Epithelial cell of prostate (primary cell): ENCODE measurements at regions not wholly inside any gene's neighbourhood (a gene's known extent, or its start where the extent isn't known, plus 50 kb on each side); places are given as distances from the start of the nearest gene placed in this dataset.
A peak's percentile ranks its signal among the peaks of the same experiment; 100 is the strongest.
"Not testable (repeated sequence)": the region's sequence is repeated elsewhere in the genome, so short reads cannot be mapped to it uniquely, and the experiment has no call there.

Experiments
- DNase-seq: peaks from one replicate; pipeline ENCODE4 v3.0.0-alpha.2; 2011; ENCODE audit warnings: low read depth, low spot score
- H3K27ac ChIP-seq: fragments of 450-650 bp; 2 replicates; pipeline ENCODE4 v1.5.1; 2017; ENCODE audit warnings: mild to moderate bottlenecking

DNA sequence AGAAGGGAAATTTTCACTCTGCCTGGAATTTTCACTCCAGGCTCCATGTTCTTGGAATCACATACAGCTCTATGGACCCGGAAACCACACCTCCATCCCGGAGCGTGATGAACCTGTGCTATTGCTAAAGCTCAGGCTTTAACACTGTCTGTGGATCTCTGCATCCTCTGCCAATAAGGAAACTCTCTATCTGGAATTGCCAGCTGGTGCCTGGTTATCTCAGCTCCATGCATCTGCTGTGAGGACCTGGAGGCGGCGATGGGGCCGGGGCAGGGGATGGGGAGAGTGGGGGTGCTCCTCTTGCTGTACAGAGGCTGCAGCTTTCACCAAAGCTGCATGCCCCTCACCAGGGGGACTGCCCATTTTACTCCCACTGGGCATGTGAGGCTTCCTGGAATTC lies 754.0 kb upstream of the SOX11 start:
- no peak for DNase-seq
- no peak overlapping the region for H3K27ac ChIP-seq

GRCh38 chr2:4942441-4942840 lies 749.7 kb upstream of the SOX11 start:
- DNase-seq: no peak
- no peak overlapping the region for H3K27ac ChIP-seq

DNA sequence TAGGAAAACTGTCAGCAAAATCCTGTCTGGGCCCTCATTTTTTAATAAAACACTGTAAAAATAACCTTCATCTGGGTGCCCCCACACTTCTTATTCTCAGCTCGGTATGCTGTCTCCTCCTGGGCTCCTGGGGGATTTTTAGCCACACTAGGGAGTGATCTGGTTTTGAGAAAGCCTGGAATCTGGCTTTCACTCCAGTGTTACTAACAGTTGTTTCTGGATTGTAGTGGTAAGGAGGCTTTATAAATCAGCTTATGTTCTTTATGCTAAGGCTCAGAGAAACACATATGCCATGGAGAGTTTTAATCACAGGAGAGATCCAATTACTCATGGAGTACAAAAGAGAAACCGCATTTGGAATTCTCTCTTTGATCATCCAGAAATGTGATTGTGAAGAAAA lies 744.3 kb upstream of the SOX11 start:
- H3K27ac ChIP-seq: no peak overlapping the region
- DNase-seq: no peak

DNA sequence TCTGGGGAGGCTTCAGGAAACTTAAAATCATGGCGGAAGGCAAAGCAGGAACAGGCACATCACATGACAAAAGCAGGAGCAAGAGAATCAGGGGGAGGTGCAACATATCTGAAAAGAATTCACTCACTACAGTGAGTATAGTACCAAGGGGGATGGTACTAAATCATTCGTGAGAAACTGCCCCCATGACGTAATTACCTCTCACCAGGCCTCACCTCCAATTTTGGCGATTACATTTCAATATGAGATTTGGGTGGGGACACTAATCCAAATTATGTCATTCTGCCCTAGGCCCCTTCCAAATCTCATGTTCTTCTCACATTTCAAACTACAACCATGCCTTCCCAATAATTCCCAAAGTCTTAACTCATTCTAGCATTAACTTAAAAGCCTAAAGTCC lies 740.8 kb upstream of the SOX11 start:
- DNase-seq: no peak
- H3K27ac ChIP-seq: no peak overlapping the region

DNA sequence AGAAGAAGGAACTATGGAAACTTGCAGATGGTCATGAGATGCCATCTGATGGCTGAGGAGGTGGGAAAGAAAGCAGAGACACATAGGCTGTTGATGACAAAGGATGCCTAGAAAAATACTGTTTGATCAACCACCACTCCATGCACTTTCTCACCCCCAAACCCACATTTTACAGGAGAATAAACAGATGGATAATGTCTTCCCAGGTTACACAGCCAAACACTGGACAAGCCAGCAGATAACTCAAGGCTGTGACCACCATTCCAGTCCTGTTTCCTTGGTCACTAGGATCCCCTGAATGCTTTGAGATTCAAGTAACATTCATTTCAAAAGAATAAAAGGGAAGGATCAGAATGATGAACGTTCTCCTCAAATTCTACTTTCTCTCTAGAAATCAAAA lies 733.0 kb upstream of the SOX11 start:
- no peak overlapping the region for H3K27ac ChIP-seq
- no peak for DNase-seq

DNA sequence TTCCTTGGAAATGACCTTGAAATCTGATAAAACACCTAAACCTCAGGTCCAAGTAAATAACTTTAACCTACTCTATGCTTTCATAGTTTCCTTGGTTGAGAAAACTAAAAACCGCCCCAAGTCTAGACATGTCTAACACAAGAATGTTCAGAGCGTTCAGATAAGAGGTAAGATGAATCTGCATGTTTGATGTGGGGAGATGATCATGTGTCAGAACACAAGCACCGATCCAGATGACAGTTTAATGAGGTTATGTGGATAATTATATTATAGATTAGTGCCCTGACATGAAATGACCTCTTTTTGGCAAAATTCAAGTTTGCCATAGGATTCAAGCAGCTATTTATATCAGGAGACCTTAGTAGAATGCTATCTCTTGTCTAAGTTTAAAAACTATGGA lies 729.8 kb upstream of the SOX11 start:
- no peak overlapping the region for H3K27ac ChIP-seq
- peak; percentile 1 for DNase-seq

DNA sequence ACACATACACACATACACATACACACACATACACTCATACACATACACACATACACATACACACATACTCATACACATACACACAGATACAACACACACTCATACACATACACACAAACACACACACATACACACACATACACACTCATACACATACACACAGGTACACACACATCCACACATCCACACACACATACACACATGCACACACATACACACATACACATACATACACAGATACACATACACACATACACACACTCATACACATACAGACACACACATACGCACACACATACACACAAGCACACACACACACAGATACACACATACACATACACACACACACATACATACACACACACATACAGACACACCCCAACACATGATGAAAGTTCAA lies 729.1 kb upstream of the SOX11 start:
- no peak for DNase-seq
- no peak overlapping the region for H3K27ac ChIP-seq

DNA sequence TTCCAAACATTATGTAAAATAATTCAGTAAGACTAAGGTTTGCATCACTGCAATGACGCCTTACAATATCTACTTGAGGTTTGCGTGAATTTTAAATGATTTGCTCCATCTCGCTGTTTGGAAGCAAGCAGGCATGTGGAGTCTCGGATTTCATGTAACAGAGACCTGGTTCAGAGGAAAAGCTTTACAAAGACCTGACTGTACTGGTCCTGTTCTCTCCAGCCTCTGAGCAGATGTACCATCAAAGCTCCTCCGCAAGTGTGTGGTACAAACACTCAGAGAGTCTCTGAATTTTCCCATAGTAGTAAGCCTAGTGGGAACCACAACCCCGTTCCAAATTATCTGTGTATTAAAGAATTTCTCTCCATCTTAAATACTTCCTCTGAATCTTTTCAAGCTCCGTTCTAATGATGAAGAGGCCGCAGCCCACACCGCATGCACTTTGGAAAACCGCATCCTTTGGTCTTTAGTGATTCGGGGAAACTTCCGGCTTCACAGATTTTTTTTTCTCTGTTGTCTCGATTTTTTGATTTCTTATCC lies 728.1 kb upstream of the SOX11 start:
- no peak overlapping the region for H3K27ac ChIP-seq
- no peak for DNase-seq

DNA sequence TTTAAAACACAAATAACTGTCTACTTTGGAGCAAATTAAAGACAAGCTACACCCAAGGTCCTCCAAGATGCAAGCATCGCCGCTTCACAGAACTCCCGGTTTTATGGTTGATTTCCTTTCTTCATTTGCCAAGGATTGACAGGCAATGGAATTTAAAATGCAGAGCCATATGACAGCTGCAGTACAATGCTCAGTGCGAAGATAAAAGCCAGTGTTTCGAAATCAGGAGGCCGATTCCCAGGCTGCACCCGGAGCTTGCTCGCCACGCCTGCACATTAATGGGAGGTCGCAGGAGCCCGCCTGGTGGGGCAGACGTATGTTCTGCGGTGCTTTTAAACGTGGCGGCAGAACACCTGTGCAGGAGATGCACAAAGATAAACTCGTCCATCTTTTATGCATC lies 727.6 kb upstream of the SOX11 start:
- H3K27ac ChIP-seq: no peak overlapping the region
- DNase-seq: no peak

- DNase-seq: no peak
- H3K27ac ChIP-seq: no peak overlapping the region
Observed at GRCh38 chr2:4965556-4966320, 726.4 kb upstream of the SOX11 start.

DNA sequence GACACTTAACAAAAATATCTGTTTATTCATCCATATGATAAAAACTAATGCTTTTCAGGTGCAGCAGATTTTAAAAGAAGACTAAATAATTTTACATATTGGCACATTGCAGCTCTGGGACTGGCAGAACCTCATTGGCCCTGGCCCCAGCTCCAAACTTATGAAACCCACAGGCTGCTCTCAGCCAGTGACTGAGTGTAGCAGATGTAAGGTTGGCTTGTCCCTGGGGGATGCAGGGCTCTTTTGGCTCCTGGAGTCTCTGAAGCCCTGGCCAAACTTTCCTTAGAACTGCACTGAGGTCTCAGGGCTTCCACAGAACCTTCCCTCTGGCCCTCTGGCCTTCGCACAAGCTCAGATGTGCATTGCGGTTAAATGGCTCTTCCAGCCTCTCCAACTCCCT lies 725.0 kb upstream of the SOX11 start:
- no peak overlapping the region for H3K27ac ChIP-seq
- no peak for DNase-seq

DNA sequence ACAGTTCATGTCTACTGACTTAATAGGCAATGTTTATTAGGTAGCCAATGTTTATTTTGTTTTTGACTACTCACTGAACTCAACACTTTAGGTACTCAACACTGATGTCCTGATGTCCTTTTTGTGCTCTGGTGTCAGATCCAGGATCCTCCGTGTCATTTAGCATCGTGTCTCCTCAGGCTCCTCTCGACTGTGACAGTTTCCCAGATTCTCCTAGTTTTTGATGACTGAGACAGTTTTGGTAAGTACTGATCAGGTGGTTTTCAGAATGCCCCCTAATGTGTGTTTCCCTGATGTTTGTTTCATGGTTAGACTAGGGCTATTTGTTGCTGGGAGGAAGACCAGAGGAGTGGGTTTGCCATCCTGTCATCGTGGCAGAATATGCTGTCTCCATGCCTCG lies 719.7 kb upstream of the SOX11 start:
- DNase-seq: no peak

GRCh38 chr2:4973354-4973753 lies 718.8 kb upstream of the SOX11 start:
- H3K27ac ChIP-seq: no peak overlapping the region
- DNase-seq: no peak

More for the DNA sequence above, 719.7 kb upstream of the SOX11 start:
- no peak overlapping the region for H3K27ac ChIP-seq

- no peak for DNase-seq
- no peak overlapping the region for H3K27ac ChIP-seq
Observed at GRCh38 chr2:4973973-4974372, 718.2 kb upstream of the SOX11 start.

DNA sequence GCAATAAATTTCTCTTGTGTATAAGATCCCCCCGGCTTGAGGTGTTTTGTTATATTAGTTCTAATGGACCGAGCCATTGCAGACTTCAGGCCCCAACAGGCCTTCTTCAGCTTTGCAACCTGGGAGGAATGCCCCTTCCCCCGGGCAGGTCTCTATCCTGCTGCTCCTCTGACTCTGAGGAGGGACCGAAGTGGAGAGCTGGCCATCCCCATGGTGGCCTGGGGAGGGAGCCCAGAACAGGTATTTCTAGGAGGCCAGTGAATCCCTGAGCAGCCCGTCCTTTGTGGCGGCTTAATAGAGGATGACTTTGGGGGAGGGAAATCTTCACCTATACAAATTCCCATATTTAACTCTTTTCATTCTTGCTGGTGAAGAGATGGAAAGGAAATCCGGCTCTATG lies 715.8 kb upstream of the SOX11 start:
- no peak overlapping the region for H3K27ac ChIP-seq
- no peak for DNase-seq

DNA sequence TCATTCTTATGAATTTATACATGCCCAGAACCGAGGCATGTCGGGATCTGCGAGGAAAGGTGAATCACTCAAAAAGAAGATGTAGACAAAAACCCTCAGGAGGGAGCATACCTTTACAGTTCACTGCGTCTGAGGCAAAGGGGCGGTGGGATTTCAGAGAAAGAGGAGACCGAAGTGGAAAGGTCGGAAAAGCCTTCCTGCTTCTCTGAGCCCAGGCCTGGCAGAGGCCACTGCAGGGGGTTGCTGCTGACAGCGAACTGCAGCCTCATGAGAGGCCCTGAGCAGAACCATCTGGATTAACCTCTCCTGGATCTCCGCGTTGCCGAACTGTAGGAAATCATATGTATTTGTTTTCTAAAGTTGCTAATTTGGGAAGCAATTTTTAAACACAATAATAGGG lies 713.1 kb upstream of the SOX11 start:
- H3K27ac ChIP-seq: no peak overlapping the region
- DNase-seq: no peak

GRCh38 chr2:4980995-4981394 lies 711.2 kb upstream of the SOX11 start:
- DNase-seq: no peak
- H3K27ac ChIP-seq: no peak overlapping the region

DNA sequence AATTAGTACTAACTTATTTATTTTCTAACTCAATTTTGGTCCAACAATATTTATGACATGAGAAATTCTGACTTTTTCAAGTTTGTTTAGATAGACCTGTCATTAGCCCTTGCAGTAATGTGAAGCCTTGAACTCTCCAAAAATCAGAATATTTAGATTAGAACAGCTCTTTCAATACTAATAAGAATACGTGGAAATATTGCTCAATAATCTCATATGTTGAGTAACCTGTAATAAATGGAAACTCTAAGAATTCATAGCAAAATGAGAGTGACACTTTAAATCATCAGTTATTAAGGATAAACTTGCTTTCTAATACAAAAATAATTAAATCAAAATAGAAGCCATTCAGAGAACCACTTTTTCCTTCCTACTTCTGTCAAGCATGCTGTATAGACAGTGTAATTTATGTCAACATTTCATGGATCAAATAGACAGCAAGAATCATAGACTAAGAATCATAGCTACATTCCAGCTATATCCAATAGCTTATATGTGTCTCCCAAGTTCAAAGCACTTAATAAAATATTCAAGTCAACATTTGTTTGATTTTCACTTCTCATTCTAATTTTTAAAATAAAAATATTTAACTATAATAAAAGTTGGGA lies 710.3 kb upstream of the SOX11 start:
- no peak for DNase-seq
- no peak overlapping the region for H3K27ac ChIP-seq

DNA sequence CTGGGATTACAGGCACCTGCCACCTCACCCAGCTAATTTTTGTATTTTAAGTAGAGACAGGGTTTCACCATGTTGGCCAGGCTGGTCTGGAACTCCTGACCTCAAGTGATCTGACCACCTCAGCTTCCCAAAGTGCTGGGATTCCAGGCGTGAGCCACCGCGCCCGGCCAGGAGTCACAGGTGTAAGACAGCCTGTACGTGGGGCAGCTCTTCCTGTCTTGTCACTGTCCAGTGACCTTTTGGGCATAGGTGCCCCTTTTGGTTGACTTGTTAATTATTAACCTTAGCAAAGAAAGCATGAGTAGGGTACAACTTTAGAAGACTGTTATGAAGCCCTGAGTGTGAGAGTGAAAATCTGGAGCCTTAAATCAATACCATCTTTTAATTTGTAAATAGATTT lies 703.7 kb upstream of the SOX11 start:
- not testable (repeated sequence) for H3K27ac ChIP-seq, DNase-seq

DNA sequence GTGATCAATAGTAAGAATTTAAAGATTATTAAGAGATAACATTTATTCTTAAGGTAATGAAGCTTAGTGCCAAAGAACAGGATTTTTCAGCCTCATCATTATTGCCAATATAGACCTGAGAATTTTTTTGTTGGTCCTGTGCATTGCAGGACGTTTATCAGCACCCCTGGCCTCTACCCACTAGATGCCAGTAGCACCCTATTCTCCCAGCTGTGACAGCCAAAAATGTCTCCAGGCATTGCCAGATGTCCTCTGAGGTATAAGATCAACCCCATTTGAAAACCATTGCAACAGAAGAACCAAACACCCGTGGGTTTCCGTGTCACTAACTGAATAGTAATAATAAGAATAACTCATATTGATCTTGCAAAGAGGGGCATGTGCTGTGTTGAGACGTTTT lies 700.0 kb upstream of the SOX11 start:
- no peak for DNase-seq

GRCh38 chr2:4995466-4995865 lies 696.7 kb upstream of the SOX11 start:
- no peak overlapping the region for H3K27ac ChIP-seq

More for the DNA sequence above, 700.0 kb upstream of the SOX11 start:
- no peak overlapping the region for H3K27ac ChIP-seq

GRCh38 chr2:5007596-5007995 lies 684.6 kb upstream of the SOX11 start:
- DNase-seq: no peak
- H3K27ac ChIP-seq: no peak overlapping the region

More at GRCh38 chr2:4995466-4995865, 696.7 kb upstream of the SOX11 start:
- DNase-seq: no peak
